ENCODE measurements at regions not wholly inside any gene's neighbourhood (a gene's known extent, or its start where the extent isn't known, plus 50 kb on each side); places are given as distances from the start of the nearest gene placed in this dataset.

GRCh38 chr7:86964973-86965726, 94.3 kb downstream of the ELAPOR2 start:
- Mint-ChIP-seq H3K36me3 (ENCODE audit: insufficient read depth, unreplicated experiment) (no peaks in the 10 kb centered on the region), H3K4me3 (ENCODE audit: low read depth, unreplicated experiment) (no peak overlapping the region), H3K4me1 (ENCODE audit: low read depth, unreplicated experiment) (no peaks in the 10 kb centered on the region), H3K27me3 (ENCODE audit: unreplicated experiment) (no peaks in the 10 kb centered on the region), H3K27ac (ENCODE audit: unreplicated experiment) (no peak overlapping the region), H3K9me3 (ENCODE audit: low read depth, unreplicated experiment) (no peaks in the 10 kb centered on the region)
- CTCF ChIA-PET = no interaction called here
- no peak for DNase-seq
- no TSS peak for BruUV-seq (replicated peaks)
- intact Hi-C loops (cut with micrococcal nuclease; ENCODE audit: unreplicated experiment) = no loop called here
- TF ChIP-seq CTCF (IDR thresholded peaks at IDR 0.05; ENCODE audit: unreplicated experiment) = no peak

GRCh38 chr7:86963599-86964230, 95.7 kb downstream of the ELAPOR2 start:
- CTCF ChIA-PET = no interaction called here
- intact Hi-C loops (cut with micrococcal nuclease; ENCODE audit: unreplicated experiment) = no loop called here
- Mint-ChIP-seq H3K36me3 (ENCODE audit: insufficient read depth, unreplicated experiment) (no peaks in the 10 kb centered on the region), H3K9me3 (ENCODE audit: low read depth, unreplicated experiment) (peaks cover 2% of the 10 kb centered on the region), H3K27ac (ENCODE audit: unreplicated experiment) (no peak overlapping the region), H3K27me3 (ENCODE audit: unreplicated experiment) (no peaks in the 10 kb centered on the region), H3K4me3 (ENCODE audit: low read depth, unreplicated experiment) (no peak overlapping the region), H3K4me1 (ENCODE audit: low read depth, unreplicated experiment) (no peaks in the 10 kb centered on the region)
- BruUV-seq (replicated peaks) = no TSS peak
- TF ChIP-seq CTCF (IDR thresholded peaks at IDR 0.05; ENCODE audit: unreplicated experiment) = no peak
- no peak for DNase-seq

- intact Hi-C loops (cut with micrococcal nuclease; ENCODE audit: unreplicated experiment) = no loop called here
- Mint-ChIP-seq H3K36me3 (ENCODE audit: insufficient read depth, unreplicated experiment) (no peaks in the 10 kb centered on the region), H3K4me1 (ENCODE audit: low read depth, unreplicated experiment) (no peaks in the 10 kb centered on the region), H3K9me3 (ENCODE audit: low read depth, unreplicated experiment) (peaks cover 2% of the 10 kb centered on the region), H3K27me3 (ENCODE audit: unreplicated experiment) (no peaks in the 10 kb centered on the region), H3K27ac (ENCODE audit: unreplicated experiment) (no peak overlapping the region), H3K4me3 (ENCODE audit: low read depth, unreplicated experiment) (no peak overlapping the region)
- no TSS peak for BruUV-seq (replicated peaks)
- CTCF ChIA-PET = no interaction called here
- DNase-seq = no peak
- TF ChIP-seq CTCF (IDR thresholded peaks at IDR 0.05; ENCODE audit: unreplicated experiment) = no peak
Observed at GRCh38 chr7:86962623-86963022, 96.8 kb downstream of the ELAPOR2 start.

- no peaks in the 10 kb centered on the region for H3K4me1 Mint-ChIP-seq (ENCODE audit: low read depth, unreplicated experiment)
- CTCF ChIA-PET = no interaction called here
- no TSS peak for BruUV-seq (replicated peaks)
Observed at GRCh38 chr7:86961686-86962085, 97.8 kb downstream of the ELAPOR2 start.

More at GRCh38 chr7:86961686-86962085, 97.8 kb downstream of the ELAPOR2 start:
- DNase-seq = no peak
- H3K27me3 Mint-ChIP-seq (ENCODE audit: unreplicated experiment) = no peaks in the 10 kb centered on the region
- no peaks in the 10 kb centered on the region for H3K36me3 Mint-ChIP-seq (ENCODE audit: insufficient read depth, unreplicated experiment)
- no peak overlapping the region for H3K27ac Mint-ChIP-seq (ENCODE audit: unreplicated experiment)
- TF ChIP-seq CTCF (IDR thresholded peaks at IDR 0.05; ENCODE audit: unreplicated experiment) = no peak
- intact Hi-C loops (cut with micrococcal nuclease; ENCODE audit: unreplicated experiment) = no loop called here
- peaks cover 2% of the 10 kb centered on the region for H3K9me3 Mint-ChIP-seq (ENCODE audit: low read depth, unreplicated experiment)
- H3K4me3 Mint-ChIP-seq (ENCODE audit: low read depth, unreplicated experiment) = no peak overlapping the region

Measured in Calu3 (cell line).